ENCODE measurements at regions not wholly inside any gene's neighbourhood (a gene's known extent, or its start where the extent isn't known, plus 50 kb on each side); places are given as distances from the start of the nearest gene placed in this dataset.

- H4K20me1 ChIP-seq (ENCODE audit: insufficient read depth, low read length), result no peaks in the 10 kb centered on the region
- no peak overlapping the region for H3K27ac Mint-ChIP-seq (ENCODE audit: unreplicated experiment)
- FAIRE-seq, result no peak
- H3K4me3 ChIP-seq (ENCODE audit: insufficient read depth, low read depth, low read length), result no peak overlapping the region
- no peaks in the 10 kb centered on the region for H3K27me3 Mint-ChIP-seq (ENCODE audit: low read depth, unreplicated experiment)
- no peak overlapping the region for H2AFZ ChIP-seq (ENCODE audit: low read depth, low read length)
- H3K4me1 Mint-ChIP-seq (ENCODE audit: low read depth, unreplicated experiment), result no peaks in the 10 kb centered on the region
- H3K9me3 ChIP-seq (ENCODE audit: insufficient read depth, low read depth, low read length), result peaks cover 5% of the 10 kb centered on the region
- no peaks in the 10 kb centered on the region for H3K9me3 Mint-ChIP-seq (ENCODE audit: unreplicated experiment)
- no peak overlapping the region for H3K4me3 Mint-ChIP-seq (ENCODE audit: unreplicated experiment)
- H3K79me2 ChIP-seq (ENCODE audit: insufficient read depth, low read length), result no peaks in the 10 kb centered on the region
- H3K36me3 ChIP-seq (ENCODE audit: insufficient read depth, low read length), result no peaks in the 10 kb centered on the region
- no peaks in the 10 kb centered on the region for H3K4me1 ChIP-seq (ENCODE audit: insufficient read depth, low read length)
- H3K27me3 ChIP-seq (ENCODE audit: insufficient read depth, low read length), result no peaks in the 10 kb centered on the region
- H3K36me3 Mint-ChIP-seq (ENCODE audit: low read depth, unreplicated experiment), result no peaks in the 10 kb centered on the region
- H3K9ac ChIP-seq (ENCODE audit: low read length), result no peak overlapping the region
- no peak overlapping the region for H3K27ac ChIP-seq (ENCODE audit: low read depth, low read length)
- no peak for TF ChIP-seq EZH2 (IDR thresholded peaks at IDR 0.05; ENCODE audit: insufficient read depth, low read length)
- TF ChIP-seq, protein P1, sequence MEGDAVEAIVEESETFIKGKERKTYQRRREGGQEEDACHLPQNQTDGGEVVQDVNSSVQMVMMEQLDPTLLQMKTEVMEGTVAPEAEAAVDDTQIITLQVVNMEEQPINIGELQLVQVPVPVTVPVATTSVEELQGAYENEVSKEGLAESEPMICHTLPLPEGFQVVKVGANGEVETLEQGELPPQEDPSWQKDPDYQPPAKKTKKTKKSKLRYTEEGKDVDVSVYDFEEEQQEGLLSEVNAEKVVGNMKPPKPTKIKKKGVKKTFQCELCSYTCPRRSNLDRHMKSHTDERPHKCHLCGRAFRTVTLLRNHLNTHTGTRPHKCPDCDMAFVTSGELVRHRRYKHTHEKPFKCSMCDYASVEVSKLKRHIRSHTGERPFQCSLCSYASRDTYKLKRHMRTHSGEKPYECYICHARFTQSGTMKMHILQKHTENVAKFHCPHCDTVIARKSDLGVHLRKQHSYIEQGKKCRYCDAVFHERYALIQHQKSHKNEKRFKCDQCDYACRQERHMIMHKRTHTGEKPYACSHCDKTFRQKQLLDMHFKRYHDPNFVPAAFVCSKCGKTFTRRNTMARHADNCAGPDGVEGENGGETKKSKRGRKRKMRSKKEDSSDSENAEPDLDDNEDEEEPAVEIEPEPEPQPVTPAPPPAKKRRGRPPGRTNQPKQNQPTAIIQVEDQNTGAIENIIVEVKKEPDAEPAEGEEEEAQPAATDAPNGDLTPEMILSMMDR (IDR thresholded peaks at IDR 0.05; ENCODE audit: insufficient read depth, low read depth, low read length), result no peak
- DNase-seq (ENCODE audit: low read depth), result no peak
- H3K4me2 ChIP-seq (ENCODE audit: low read length), result no peak overlapping the region
Measured at GRCh38 chr6:62400521-62401259, 114.7 kb upstream of the KHDRBS2 start.

DNA sequence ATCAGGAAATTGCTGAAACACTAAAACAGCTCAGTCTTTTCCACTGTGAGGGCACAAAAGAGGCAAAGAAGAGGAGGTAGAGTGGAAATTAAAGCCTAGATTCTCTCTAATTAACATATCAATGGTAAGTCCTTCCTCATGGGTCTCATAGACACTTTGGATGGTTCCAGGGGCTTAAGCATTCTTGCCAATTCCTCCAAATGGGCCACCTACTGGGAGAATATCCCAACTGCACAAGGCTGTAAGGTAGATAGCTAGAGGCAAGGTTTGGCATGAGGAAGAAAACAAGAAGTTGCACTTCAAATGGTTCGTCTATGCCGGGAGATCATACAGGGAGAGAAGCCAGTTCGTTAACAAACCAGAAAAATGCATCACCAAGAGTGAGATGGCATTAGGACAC, 107.6 kb upstream of the KHDRBS2 start:
- H3K27ac Mint-ChIP-seq (ENCODE audit: unreplicated experiment), result no peak overlapping the region
- H3K9ac ChIP-seq (ENCODE audit: low read length), result no peak overlapping the region
- TF ChIP-seq EZH2 (IDR thresholded peaks at IDR 0.05; ENCODE audit: insufficient read depth, low read length), result no peak
- TF ChIP-seq, protein P1 (IDR thresholded peaks at IDR 0.05; ENCODE audit: insufficient read depth, low read depth, low read length), result no peak
- no peak overlapping the region for H3K27ac ChIP-seq (ENCODE audit: low read depth, low read length)
- no peak overlapping the region for H2AFZ ChIP-seq (ENCODE audit: low read depth, low read length)
- no peaks in the 10 kb centered on the region for H3K36me3 Mint-ChIP-seq (ENCODE audit: low read depth, unreplicated experiment)
- no peaks in the 10 kb centered on the region for H3K9me3 Mint-ChIP-seq (ENCODE audit: unreplicated experiment)
- H3K4me1 ChIP-seq (ENCODE audit: insufficient read depth, low read length), result no peaks in the 10 kb centered on the region
- H3K79me2 ChIP-seq (ENCODE audit: insufficient read depth, low read length), result no peaks in the 10 kb centered on the region
- no peaks in the 10 kb centered on the region for H3K27me3 ChIP-seq (ENCODE audit: insufficient read depth, low read length)
- H3K4me1 Mint-ChIP-seq (ENCODE audit: low read depth, unreplicated experiment), result no peaks in the 10 kb centered on the region
- DNase-seq (ENCODE audit: low read depth), result no peak
- peaks cover 8% of the 10 kb centered on the region for H3K9me3 ChIP-seq (ENCODE audit: insufficient read depth, low read depth, low read length)
- H3K4me2 ChIP-seq (ENCODE audit: low read length), result no peak overlapping the region
- H3K4me3 ChIP-seq (ENCODE audit: insufficient read depth, low read depth, low read length), result no peak overlapping the region
- no peaks in the 10 kb centered on the region for H3K36me3 ChIP-seq (ENCODE audit: insufficient read depth, low read length)
- no peaks in the 10 kb centered on the region for H4K20me1 ChIP-seq (ENCODE audit: insufficient read depth, low read length)
- no peak for FAIRE-seq
- H3K27me3 Mint-ChIP-seq (ENCODE audit: low read depth, unreplicated experiment), result no peaks in the 10 kb centered on the region
- no peak overlapping the region for H3K4me3 Mint-ChIP-seq (ENCODE audit: unreplicated experiment)

GRCh38 chr6:62392291-62392690, 106.3 kb upstream of the KHDRBS2 start:
- H3K27ac Mint-ChIP-seq (ENCODE audit: unreplicated experiment), result no peak overlapping the region
- Histone ChIP-seq H3K36me3 (ENCODE audit: insufficient read depth, low read length) (no peaks in the 10 kb centered on the region), H3K4me2 (ENCODE audit: low read length) (no peak overlapping the region), H3K27me3 (ENCODE audit: insufficient read depth, low read length) (no peaks in the 10 kb centered on the region), H3K79me2 (ENCODE audit: insufficient read depth, low read length) (no peaks in the 10 kb centered on the region), H3K4me1 (ENCODE audit: insufficient read depth, low read length) (no peaks in the 10 kb centered on the region), H3K4me3 (ENCODE audit: insufficient read depth, low read depth, low read length) (no peak overlapping the region), H4K20me1 (ENCODE audit: insufficient read depth, low read length) (no peaks in the 10 kb centered on the region), H3K9me3 (ENCODE audit: insufficient read depth, low read depth, low read length) (peaks cover 8% of the 10 kb centered on the region), H3K9ac (ENCODE audit: low read length) (no peak overlapping the region), H2AFZ (ENCODE audit: low read depth, low read length) (no peak overlapping the region), H3K27ac (ENCODE audit: low read depth, low read length) (no peak overlapping the region)
- H3K36me3 Mint-ChIP-seq (ENCODE audit: low read depth, unreplicated experiment), result no peaks in the 10 kb centered on the region
- TF ChIP-seq, protein P1 (IDR thresholded peaks at IDR 0.05; ENCODE audit: insufficient read depth, low read depth, low read length), result no peak
- no peak for TF ChIP-seq EZH2 (IDR thresholded peaks at IDR 0.05; ENCODE audit: insufficient read depth, low read length)
- no peaks in the 10 kb centered on the region for H3K9me3 Mint-ChIP-seq (ENCODE audit: unreplicated experiment)
- no peaks in the 10 kb centered on the region for H3K4me1 Mint-ChIP-seq (ENCODE audit: low read depth, unreplicated experiment)
- DNase-seq (ENCODE audit: low read depth), result no peak
- H3K27me3 Mint-ChIP-seq (ENCODE audit: low read depth, unreplicated experiment), result no peaks in the 10 kb centered on the region
- H3K4me3 Mint-ChIP-seq (ENCODE audit: unreplicated experiment), result no peak overlapping the region
- FAIRE-seq, result no peak

Data from astrocyte (in vitro differentiated cells and primary cell).